ENCODE measurements at regions not wholly inside any gene's neighbourhood (a gene's known extent, or its start where the extent isn't known, plus 50 kb on each side); places are given as distances from the start of the nearest gene placed in this dataset.
"Not testable (repeated sequence)": the region's sequence is repeated elsewhere in the genome, so short reads cannot be mapped to it uniquely, and the experiment has no call there.

- no peak overlapping the region for H3K9ac ChIP-seq (ENCODE audit: control insufficient read depth, extremely low read depth, insufficient read depth, low read length)
- H3K4me3 ChIP-seq (ENCODE audit: control insufficient read depth in 2 of 3, extremely low read depth in 1 of 3, insufficient read depth in 2 of 3, low read depth in 1 of 3, low read length in 3 of 3), result no peak overlapping the region
- dilution Hi-C loops (cut with MboI; ENCODE audit: extremely low pct_ligation_motif_present, low sequenced_read_pairs), result no loop called here
- TF ChIP-seq CTCF (optimal IDR thresholded peaks at IDR 0.05 in 1 of 3, IDR thresholded peaks at IDR 0.05 in 1 of 3, conservative IDR thresholded peaks at IDR 0.05 in 1 of 3; ENCODE audit: extremely low read depth in 1 of 3, insufficient read depth in 2 of 3, low read length in 3 of 3), result no peak
- no peak for TF ChIP-seq EZH2 (IDR thresholded peaks at IDR 0.05; ENCODE audit: low read length)
- H3K9me3 ChIP-seq (ENCODE audit: control insufficient read depth, low read depth, low read length), result no peaks in the 10 kb centered on the region
- H3K36me3 ChIP-seq (ENCODE audit: control insufficient read depth in 2 of 2, extremely low read depth in 1 of 2, insufficient read depth in 2 of 2, low read length in 2 of 2), result peaks cover 0 to 2% of the 10 kb centered on the region in 2 experiments
- no peaks in the 10 kb centered on the region for H3K27me3 ChIP-seq (ENCODE audit: control insufficient read depth, extremely low read depth, insufficient read depth, low read length)
- no peak for DNase-seq (ENCODE audit: low read depth, low spot score)
- H3K4me2 ChIP-seq (ENCODE audit: control insufficient read depth, extremely low read depth, insufficient read depth, low read depth, low read length), result no peak overlapping the region
- H3K9me1 ChIP-seq (ENCODE audit: control insufficient read depth, extremely low read depth, insufficient read depth, low read length), result no peaks in the 10 kb centered on the region
- peak; percentile 79 for FAIRE-seq
- H3K27ac ChIP-seq (ENCODE audit: control insufficient read depth, insufficient read depth, low read length), result no peak overlapping the region
- H4K20me1 ChIP-seq (ENCODE audit: control insufficient read depth, extremely low read depth, insufficient read depth, low read length), result no peaks in the 10 kb centered on the region
- H3K79me2 ChIP-seq (ENCODE audit: control insufficient read depth, insufficient read depth, low read length), result no peaks in the 10 kb centered on the region
- no peaks in the 10 kb centered on the region for H3K4me1 ChIP-seq (ENCODE audit: control insufficient read depth, extremely low read depth, insufficient read depth, low read length)
- H2AFZ ChIP-seq (ENCODE audit: control insufficient read depth, low read length), result no peak overlapping the region
These were observed 126.4 kb upstream of the ITGB1 start for GRCh38 chr10:33084453-33084852.

- FAIRE-seq (no peak), DNase-seq (ENCODE audit: low read depth, low spot score) (no peak)
- no peaks in the 10 kb centered on the region for H3K9me1 ChIP-seq (ENCODE audit: control insufficient read depth, extremely low read depth, insufficient read depth, low read length)
- H3K9ac ChIP-seq (ENCODE audit: control insufficient read depth, extremely low read depth, insufficient read depth, low read length), result no peak overlapping the region
- no peaks in the 10 kb centered on the region for H3K79me2 ChIP-seq (ENCODE audit: control insufficient read depth, insufficient read depth, low read length)
- no peak overlapping the region for H3K4me2 ChIP-seq (ENCODE audit: control insufficient read depth, extremely low read depth, insufficient read depth, low read depth, low read length)
- no peaks in the 10 kb centered on the region for H3K4me1 ChIP-seq (ENCODE audit: control insufficient read depth, extremely low read depth, insufficient read depth, low read length)
- no peak overlapping the region for H3K4me3 ChIP-seq (ENCODE audit: control insufficient read depth in 2 of 3, extremely low read depth in 1 of 3, insufficient read depth in 2 of 3, low read depth in 1 of 3, low read length in 3 of 3)
- dilution Hi-C loops (cut with MboI; ENCODE audit: extremely low pct_ligation_motif_present, low sequenced_read_pairs), result no loop called here
- H3K27me3 ChIP-seq (ENCODE audit: control insufficient read depth, extremely low read depth, insufficient read depth, low read length), result no peaks in the 10 kb centered on the region
- TF ChIP-seq CTCF (optimal IDR thresholded peaks at IDR 0.05 in 1 of 3, IDR thresholded peaks at IDR 0.05 in 1 of 3, conservative IDR thresholded peaks at IDR 0.05 in 1 of 3; ENCODE audit: extremely low read depth in 1 of 3, insufficient read depth in 2 of 3, low read length in 3 of 3) (no peak), EZH2 (IDR thresholded peaks at IDR 0.05; ENCODE audit: low read length) (no peak)
- peaks cover 0 to 2% of the 10 kb centered on the region in 2 experiments for H3K36me3 ChIP-seq (ENCODE audit: control insufficient read depth in 2 of 2, extremely low read depth in 1 of 2, insufficient read depth in 2 of 2, low read length in 2 of 2)
- no peak overlapping the region for H3K27ac ChIP-seq (ENCODE audit: control insufficient read depth, insufficient read depth, low read length)
- no peaks in the 10 kb centered on the region for H4K20me1 ChIP-seq (ENCODE audit: control insufficient read depth, extremely low read depth, insufficient read depth, low read length)
- H3K9me3 ChIP-seq (ENCODE audit: control insufficient read depth, low read depth, low read length), result no peaks in the 10 kb centered on the region
- H2AFZ ChIP-seq (ENCODE audit: control insufficient read depth, low read length), result no peak overlapping the region
These were observed 124.4 kb upstream of the ITGB1 start for GRCh38 chr10:33082373-33082895.

GRCh38 chr10:33080467-33080866, 122.4 kb upstream of the ITGB1 start:
- FAIRE-seq; DNase-seq (ENCODE audit: low read depth, low spot score): not testable (repeated sequence)

More at GRCh38 chr10:33080467-33080866, 122.4 kb upstream of the ITGB1 start:
- H3K4me1 ChIP-seq (ENCODE audit: control insufficient read depth, extremely low read depth, insufficient read depth, low read length); H3K36me3 ChIP-seq (ENCODE audit: control insufficient read depth in 2 of 2, extremely low read depth in 1 of 2, insufficient read depth in 2 of 2, low read length in 2 of 2); H2AFZ ChIP-seq (ENCODE audit: control insufficient read depth, low read length); H3K9ac ChIP-seq (ENCODE audit: control insufficient read depth, extremely low read depth, insufficient read depth, low read length); H3K4me2 ChIP-seq (ENCODE audit: control insufficient read depth, extremely low read depth, insufficient read depth, low read depth, low read length); dilution Hi-C loops (cut with MboI; ENCODE audit: extremely low pct_ligation_motif_present, low sequenced_read_pairs); H3K27me3 ChIP-seq (ENCODE audit: control insufficient read depth, extremely low read depth, insufficient read depth, low read length); H3K79me2 ChIP-seq (ENCODE audit: control insufficient read depth, insufficient read depth, low read length); H3K27ac ChIP-seq (ENCODE audit: control insufficient read depth, insufficient read depth, low read length); H3K9me3 ChIP-seq (ENCODE audit: control insufficient read depth, low read depth, low read length); H3K9me1 ChIP-seq (ENCODE audit: control insufficient read depth, extremely low read depth, insufficient read depth, low read length); H4K20me1 ChIP-seq (ENCODE audit: control insufficient read depth, extremely low read depth, insufficient read depth, low read length); H3K4me3 ChIP-seq (ENCODE audit: control insufficient read depth in 2 of 3, extremely low read depth in 1 of 3, insufficient read depth in 2 of 3, low read depth in 1 of 3, low read length in 3 of 3): not testable (repeated sequence)
